Stimulated activated CD4-positive, alpha-beta T cell treated with anti-CD3 and anti-CD28 coated beads, Interleukin-15, amount 100 ng/mL, for 24 hours (primary cell): ENCODE measurements at regions not wholly inside any gene's neighbourhood (a gene's known extent, or its start where the extent isn't known, plus 50 kb on each side); places are given as distances from the start of the nearest gene placed in this dataset.

ENCODE experiments used
- DNase-seq: peaks from one replicate; pipeline ENCODE4 v3.0.0-alpha.2; 2020

DNA sequence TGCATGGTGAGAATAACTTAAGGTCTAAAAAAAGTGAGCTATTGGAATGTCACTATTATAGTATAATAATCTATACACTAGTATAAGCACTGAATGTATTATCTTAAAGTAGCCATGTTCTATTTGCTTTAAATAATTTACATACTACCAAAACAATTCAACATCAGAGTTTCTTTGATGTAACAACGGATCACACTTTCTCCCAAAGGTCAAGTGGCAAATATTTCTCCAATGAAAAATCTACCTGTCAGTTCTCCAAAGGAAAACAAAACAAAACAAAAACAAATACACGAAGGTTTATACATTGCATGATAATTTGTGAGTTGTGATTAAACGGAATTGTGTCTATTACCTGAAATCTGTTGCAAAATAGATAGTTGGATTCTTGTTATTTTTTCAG lies 581.4 kb downstream of the USP25 start:
- no peak for DNase-seq

DNA sequence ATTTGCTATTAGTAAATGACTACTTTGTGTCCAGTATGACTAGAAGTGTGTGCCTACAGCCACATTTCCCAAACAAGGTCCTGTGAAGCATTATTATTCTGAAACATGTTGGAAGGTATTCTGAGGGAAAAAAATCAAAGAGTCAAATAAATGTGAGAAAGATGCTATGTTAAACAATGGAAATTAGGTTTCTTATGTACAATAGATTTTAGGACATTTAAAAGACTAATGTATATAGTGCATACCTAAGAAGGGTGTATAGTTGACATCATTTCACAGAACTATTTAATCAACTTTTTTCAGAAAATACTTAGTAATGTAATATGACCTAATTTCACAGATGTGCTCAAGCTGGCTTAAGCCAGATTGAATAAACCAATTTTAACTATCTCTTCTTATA lies 582.5 kb downstream of the USP25 start:
- DNase-seq = no peak

GRCh38 chr21:16315223-16315622 lies 585.4 kb downstream of the USP25 start:
- DNase-seq = no peak

DNA sequence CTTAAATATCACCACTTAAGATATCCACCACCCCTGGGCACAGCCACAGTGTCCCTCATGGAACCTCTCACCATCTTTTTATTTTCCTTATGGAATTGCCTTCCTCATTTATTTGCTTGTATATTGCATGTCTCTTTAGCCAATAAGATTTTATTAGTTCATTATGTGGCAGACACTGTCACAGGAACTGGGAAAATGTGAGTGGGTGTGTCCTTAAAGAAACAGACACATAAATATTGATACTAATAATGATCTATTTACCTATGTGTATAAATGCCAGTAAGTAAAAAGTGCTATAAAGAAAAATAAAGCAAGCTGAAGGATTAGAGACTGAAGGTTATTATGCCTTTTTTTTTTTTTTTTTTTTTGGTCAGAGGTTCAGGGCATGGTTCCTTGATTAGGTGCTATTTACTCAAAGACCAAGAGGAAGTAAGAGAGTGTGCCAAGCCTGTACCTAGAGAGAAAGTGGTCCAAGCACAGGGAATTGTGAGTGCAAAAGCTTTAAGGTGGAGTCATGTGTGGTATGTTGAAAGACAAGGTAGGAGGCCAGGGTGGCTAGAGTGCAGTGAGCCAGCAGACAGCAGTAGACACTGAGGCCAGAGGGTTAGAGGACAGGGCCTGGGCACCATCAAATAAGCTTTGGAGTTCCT lies 589.0 kb downstream of the USP25 start:
- no peak for DNase-seq

- DNase-seq = no peak
Observed at GRCh38 chr21:16320110-16320509, 590.3 kb downstream of the USP25 start.

DNA sequence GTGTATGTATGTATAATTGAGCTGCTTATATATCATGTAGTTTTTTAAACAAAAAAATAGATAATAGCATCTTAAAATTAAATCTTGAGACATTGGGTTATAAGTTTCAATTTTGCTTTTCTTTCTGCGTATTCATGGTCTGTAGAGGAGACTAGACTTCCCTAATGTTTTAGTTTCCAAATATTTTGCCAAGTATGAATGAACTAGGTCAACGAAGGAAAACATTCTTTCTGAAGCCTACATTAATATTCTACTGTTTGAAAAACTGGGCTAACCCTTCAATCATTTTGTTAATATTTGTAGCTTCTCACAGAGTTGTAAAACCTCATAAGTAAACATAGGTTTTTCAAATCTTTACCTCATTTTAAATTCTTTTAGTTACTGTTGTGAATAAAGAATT lies 592.7 kb downstream of the USP25 start:
- DNase-seq = no peak

DNA sequence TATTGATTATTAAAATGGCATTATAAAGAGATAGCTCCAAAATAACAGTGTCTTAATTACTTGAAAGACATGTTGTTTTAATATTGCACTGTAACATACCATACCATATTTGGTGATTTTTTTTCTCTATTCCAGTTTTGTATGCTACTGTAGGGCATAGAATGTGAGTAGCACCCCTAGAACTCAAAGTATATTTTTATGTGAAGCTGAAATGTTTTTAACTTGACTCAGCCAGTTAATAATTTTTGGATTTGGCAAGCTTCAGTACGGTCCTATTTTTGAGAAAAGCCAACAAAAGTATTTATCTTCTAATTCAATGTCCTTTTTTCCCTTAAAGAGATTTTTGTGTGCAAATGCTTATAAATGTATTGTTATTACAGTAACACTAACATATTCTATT lies 593.8 kb downstream of the USP25 start:
- no peak for DNase-seq

DNA sequence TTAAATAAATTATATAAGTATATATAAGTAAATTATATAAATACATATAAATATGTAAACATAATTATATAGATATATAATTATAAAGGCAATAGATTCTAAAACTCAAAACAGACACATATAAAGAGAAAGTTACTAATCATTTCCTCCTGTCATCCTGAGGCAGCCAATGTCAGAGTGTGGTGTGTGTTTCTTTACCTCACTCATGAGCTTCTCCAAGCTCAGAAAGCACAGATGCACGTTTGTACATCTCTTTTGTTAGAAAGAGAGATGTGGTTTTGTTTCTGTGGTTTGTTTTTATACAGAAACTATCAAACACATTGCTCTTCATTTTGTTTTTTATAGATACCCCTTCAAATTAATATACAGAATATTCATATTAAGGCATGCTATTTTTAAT lies 594.8 kb downstream of the USP25 start:
- DNase-seq = no peak

- DNase-seq = peak; percentile 1
Observed at GRCh38 chr21:16330082-16330907, 600.5 kb downstream of the USP25 start.

- no peak for DNase-seq
Observed at GRCh38 chr21:16330908-16331268, 601.1 kb downstream of the USP25 start.

DNA sequence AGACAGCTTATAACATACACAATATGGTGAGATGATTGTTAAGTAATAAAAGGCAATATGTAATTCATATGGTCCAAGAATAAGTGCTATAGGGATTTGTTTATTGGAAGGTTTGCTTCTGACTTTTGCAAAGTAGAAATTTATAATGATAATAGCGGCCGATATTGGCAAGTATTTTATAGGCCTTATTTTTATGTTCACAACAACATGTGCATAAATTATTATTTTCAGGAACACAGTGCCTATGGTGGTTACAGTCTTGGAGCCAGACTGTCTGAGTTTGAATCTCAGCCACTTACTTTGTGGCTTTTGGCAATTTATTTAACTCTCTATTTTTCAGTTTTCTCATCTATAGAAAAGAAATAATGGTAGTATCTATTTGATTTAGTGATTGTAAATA lies 607.5 kb downstream of the USP25 start:
- DNase-seq = no peak

DNA sequence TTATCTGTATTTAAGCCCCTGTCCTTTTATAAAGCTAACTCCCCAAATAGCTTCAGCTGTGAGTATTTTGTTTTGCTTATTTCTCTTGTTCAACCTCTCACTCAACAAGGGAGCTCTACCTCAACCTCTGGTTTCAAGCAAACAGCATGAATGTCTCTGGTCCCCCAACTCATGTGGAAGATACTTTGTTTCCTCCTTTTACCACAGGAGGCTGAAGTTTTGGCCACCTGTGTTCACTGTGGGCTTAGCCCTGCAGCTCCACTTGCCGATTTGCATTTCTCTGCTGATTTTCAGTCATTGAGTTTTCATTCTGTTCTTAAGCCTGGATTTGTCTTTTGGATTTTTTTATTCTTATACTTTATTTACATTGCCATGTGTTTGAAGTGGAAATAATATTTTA lies 613.1 kb downstream of the USP25 start:
- no peak for DNase-seq

DNA sequence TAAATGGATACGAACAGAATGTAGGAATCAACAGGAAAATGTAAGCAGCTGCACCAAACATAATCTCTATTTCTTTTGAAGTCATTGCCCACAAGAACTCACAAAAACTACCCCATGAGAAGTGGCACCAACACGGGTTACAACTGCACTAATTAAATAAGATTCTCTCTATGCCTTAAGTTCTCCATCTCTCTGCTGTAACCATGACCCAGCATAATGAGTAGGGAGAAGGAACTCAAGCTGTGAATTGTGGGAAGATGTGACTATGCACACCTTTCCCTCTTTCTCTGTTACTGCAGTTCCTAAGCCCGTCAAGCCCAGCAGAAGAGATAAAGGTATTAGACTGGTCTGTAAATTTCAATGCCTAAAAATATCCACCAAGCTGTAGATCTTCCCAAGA lies 614.0 kb downstream of the USP25 start:
- DNase-seq = no peak

DNA sequence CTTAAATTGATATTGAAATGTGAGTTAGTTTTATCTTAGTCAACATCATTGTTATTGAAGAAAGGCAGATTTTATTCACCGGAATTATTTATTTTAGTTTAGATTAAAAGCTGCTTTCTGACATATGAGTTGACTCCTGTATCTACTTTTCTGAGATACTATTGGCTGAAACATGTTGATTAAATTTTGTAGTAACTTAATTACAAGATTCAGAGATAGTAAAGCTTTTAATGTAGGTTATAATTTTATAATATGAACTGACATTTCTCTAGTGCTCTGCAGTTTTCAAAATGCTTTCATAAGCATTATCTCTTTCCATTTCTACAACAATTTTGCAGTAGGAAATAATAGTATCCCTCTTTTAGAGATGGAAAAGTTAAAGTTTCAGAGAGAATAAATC lies 616.0 kb downstream of the USP25 start:
- DNase-seq = no peak

DNA sequence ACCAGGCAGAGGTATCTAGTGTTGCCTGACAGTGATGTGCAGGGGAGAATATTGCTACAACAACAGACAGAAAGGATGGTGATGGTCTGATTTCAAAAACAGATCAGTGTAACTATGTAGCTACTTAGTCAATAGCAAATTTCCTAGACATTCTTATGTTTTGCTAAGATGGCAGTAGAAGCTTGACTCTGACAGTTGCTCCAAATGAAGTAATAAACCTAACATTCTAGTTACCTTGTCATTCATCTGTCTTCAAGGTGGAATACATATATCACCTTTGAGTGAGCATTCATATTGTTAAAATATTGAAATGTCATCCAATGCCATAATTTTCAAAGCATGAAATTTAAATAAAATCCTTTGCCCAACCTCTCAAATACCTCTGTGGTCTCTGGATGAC lies 617.4 kb downstream of the USP25 start:
- DNase-seq = no peak

GRCh38 chr21:16353764-16354163 lies 624.0 kb downstream of the USP25 start:
- no peak for DNase-seq

- DNase-seq = no peak
Observed at GRCh38 chr21:16357994-16358393, 628.2 kb downstream of the USP25 start.

- DNase-seq = no peak
Observed at GRCh38 chr21:16358784-16359183, 629.0 kb downstream of the USP25 start.

- DNase-seq = no peak
Observed at GRCh38 chr21:16363100-16363499, 633.3 kb downstream of the USP25 start.

DNA sequence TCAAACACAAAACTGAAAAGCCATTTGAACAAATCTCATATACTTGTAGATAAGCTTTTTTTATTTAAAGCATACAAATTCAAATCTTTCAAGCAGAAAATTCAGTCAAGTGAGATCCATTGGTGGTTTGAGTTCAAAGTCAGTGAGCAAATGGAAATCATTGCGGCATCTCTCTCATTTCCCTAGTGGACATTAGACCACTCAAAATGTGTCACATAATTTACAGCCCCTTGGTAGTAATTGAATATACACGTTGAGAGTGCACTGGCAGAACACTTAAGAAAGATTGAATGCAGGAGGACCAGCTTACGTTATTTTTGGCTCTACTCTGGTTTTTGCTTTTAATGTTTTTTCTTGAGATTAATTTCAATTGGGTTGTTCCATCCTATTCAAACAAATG lies 633.7 kb downstream of the USP25 start:
- no peak for DNase-seq

GRCh38 chr21:16366207-16366606 lies 636.4 kb downstream of the USP25 start:
- no peak for DNase-seq

DNA sequence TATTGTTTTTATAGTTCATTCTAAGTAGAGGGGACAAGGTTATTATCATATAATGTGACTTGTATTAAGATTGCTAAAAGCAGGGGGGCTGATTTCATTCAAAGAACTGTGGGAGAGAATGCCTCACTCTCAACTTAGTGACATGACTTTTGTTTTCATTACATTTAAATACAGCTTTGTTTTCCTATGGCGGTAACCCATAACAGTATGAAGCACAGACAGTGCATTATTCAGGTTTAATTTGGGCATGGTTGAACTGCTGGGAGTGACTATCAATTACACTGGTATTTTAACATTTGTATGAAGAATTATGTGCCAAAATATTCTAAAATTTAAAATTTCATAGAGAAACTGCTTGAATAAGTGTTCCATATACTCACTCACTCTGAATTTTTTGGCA lies 637.3 kb downstream of the USP25 start:
- no peak for DNase-seq

DNA sequence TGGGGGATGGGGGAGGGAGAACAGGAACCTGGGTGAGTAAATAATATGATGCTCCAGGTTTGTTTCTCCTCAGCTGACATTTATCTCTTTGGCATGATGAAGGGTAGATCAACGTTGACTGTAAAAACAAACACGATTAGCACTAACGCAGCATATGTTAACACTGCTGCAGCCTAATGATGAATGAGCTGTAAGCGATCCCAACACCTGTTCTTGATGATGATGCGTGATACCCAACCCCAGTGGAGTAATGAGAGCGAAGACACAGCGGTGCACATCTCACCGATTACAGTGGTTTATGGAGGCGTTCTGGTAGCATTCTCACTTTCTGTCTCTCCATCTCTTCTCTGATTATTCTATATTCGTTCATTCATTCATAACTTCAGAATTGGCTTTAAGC lies 640.4 kb downstream of the USP25 start:
- DNase-seq = no peak

DNA sequence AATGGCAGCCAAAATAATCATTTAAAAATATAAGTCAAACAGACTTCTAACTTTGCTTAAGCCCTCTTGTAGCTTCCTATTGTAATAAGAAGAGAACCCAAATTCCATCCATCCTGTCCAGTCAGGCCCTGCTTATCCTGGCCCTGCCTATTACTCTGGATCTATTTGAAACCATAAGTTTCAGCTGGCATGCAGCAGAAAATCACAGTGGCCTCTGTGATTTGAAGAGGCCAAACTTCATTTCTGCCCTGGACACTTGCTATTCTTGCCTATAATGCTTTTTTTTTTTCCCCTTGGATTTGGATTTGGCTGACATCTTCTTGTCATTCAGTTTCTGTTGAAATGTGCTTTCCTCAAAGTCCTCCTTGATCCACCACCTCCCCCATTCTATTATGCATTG lies 642.8 kb downstream of the USP25 start:
- DNase-seq = no peak

- DNase-seq = no peak
Observed at GRCh38 chr21:16376673-16377072, 646.9 kb downstream of the USP25 start.
